PC-3 (cell line): ENCODE measurements at regions not wholly inside any gene's neighbourhood (a gene's known extent, or its start where the extent isn't known, plus 50 kb on each side); places are given as distances from the start of the nearest gene placed in this dataset.

Experiments
- ATAC-seq: fragments of 200-7000 bp; cut with Tn5 transposase; 2 replicates; pipeline ENCODE4 v1.9.1; 2020; ENCODE audit warnings: mild to moderate bottlenecking, moderate library complexity
- BruUV-seq: library from RNA; stranded (reverse); fragments of 400-500 nt; replicated peaks from 2 replicates; lab custom pipeline; 2021; lab: Mats Ljungman, UMichigan
- CTCF ChIA-PET: fragments of 300-600 bp; sonication (Branson Sonifier 250); formaldehyde crosslinking; loops from one replicate; lab custom pipeline; 2022; ENCODE audit warnings: antibody characterized with exemption; lab: Charles Lee
- POLR2A ChIA-PET: fragments of 300-600 bp; sonication (Branson Sonifier 250); formaldehyde crosslinking; loops from one replicate; lab custom pipeline; 2022; ENCODE audit warnings: antibody characterized with exemption; ENCODE audit not compliant: unreplicated experiment; lab: Charles Lee
- DNase-seq: peaks from one replicate; pipeline ENCODE4 v3.0.0-alpha.2; 2015
- H2AFZ ChIP-seq: fragments of 300-600 bp; sonication (generic); 2 replicates; pipeline ENCODE4 v1.6.0; 2016; ENCODE audit warnings: antibody characterized with exemption, low read length
- H3F3A ChIP-seq: fragments of 300-600 bp; sonication (generic); one replicate; pipeline ENCODE4 v1.6.0; 2017; ENCODE audit warnings: antibody characterized with exemption, low read length, control low read depth, mild to moderate bottlenecking; ENCODE audit not compliant: unreplicated experiment
- H3K27ac ChIP-seq: fragments of 300-600 bp; sonication (generic); 2 replicates; pipeline ENCODE4 v1.5.1; 2016; ENCODE audit warnings: mild to moderate bottlenecking, low read length
- H3K27me3 ChIP-seq: fragments of 300-600 bp; sonication (generic); 2 replicates; pipeline ENCODE4 v1.6.1; 2016; ENCODE audit warnings: low read length, mixed read lengths
- H3K36me3 ChIP-seq: fragments of 300-600 bp; sonication (generic); 2 replicates; pipeline ENCODE4 v1.6.1; 2016; ENCODE audit warnings: low read depth, mixed run types, low read length, mixed read lengths
- H3K4me1 ChIP-seq: fragments of 300-600 bp; sonication (generic); 2 replicates; pipeline ENCODE4 v1.5.1; 2016; ENCODE audit warnings: low read length; ENCODE audit not compliant: insufficient read depth
- H3K4me2 ChIP-seq: fragments of 300-600 bp; sonication (generic); 2 replicates; pipeline ENCODE4 v1.6.0; 2016; ENCODE audit warnings: low read length
- H3K4me3 ChIP-seq: fragments of 300-600 bp; sonication (generic); 2 replicates; pipeline ENCODE4 v1.5.1; 2016; ENCODE audit warnings: mild to moderate bottlenecking, low read length, mixed read lengths
- H3K79me2 ChIP-seq: fragments of 300-600 bp; sonication (generic); 2 replicates; pipeline ENCODE4 v1.6.1; 2017; ENCODE audit warnings: low read length, mixed read lengths
- H3K9ac ChIP-seq: fragments of 300-600 bp; sonication (generic); 2 replicates; pipeline ENCODE4 v1.6.0; 2016; ENCODE audit warnings: mild to moderate bottlenecking, low read length
- H3K9me2 ChIP-seq: fragments of 300-600 bp; sonication (generic); replicated peaks from 2 replicates; pipeline ENCODE4 v1.6.1; 2016; ENCODE audit warnings: mixed run types, low read length, mixed read lengths
- H3K9me3 ChIP-seq: fragments of 300-600 bp; sonication (generic); 2 replicates; pipeline ENCODE4 v1.6.1; 2016; ENCODE audit warnings: low read length, mixed read lengths
- H4K20me1 ChIP-seq: fragments of 300-600 bp; sonication (generic); 2 replicates; pipeline ENCODE4 v1.6.1; 2016; ENCODE audit warnings: low read length, mixed read lengths
- EZH2 ChIP-seq: fragments of 300-600 bp; sonication (generic); IDR thresholded peaks from one replicate; pipeline ENCODE4 v1.6.1; 2017; ENCODE audit warnings: antibody characterized with exemption, mild to moderate bottlenecking, low read length; ENCODE audit not compliant: unreplicated experiment
- EZH2phosphoT487 ChIP-seq: fragments of 300-600 bp; sonication (generic); IDR thresholded peaks from 2 replicates; pipeline ENCODE4 v1.6.1; 2018; ENCODE audit warnings: mild to moderate bottlenecking, antibody characterized with exemption, low read length, borderline replicate concordance
- intact Hi-C: fragments of 100-400 bp; cut with micrococcal nuclease; formaldehyde crosslinking; loops from 2 replicates; pipeline ENCODE4 v1.9.0; 2023
- TF ChIP-seq, protein P1 (sequence below): fragments of 300-600 bp; sonication (generic); conservative IDR thresholded peaks from 2 replicates; pipeline ENCODE4 v1.5.1; 2017; ENCODE audit warnings: antibody characterized with exemption, low read depth, mild to moderate bottlenecking, low read length

DNA sequence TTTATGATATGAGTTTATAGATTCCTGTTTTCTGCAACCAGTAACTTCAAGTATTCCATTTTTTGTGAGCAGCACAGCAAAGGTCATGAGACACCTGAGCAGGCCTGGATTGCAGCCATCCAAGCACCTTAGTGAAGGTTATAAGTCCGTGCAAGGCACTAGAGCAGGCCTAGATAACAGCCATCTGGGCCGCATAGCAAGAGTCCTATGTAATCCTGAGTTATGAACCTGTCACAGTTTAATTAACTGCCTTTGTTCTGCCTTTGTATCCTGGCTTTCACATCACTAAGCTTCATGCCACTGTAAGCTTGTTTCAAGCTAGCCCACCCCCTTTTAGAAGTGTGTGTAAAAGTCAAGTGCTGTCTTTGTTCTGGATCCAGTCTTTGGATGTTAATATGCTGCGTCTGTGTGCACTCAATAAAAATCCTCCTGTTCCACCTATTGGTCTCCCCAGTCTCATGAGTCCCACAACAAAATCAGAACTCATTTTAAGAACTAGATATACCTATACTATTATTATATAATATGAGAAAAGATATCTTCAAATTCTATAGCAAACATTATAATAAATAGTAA, 556.2 kb upstream of the CHRM3 start:
- Histone ChIP-seq H2AFZ (no peak overlapping the region), H3K79me2 (no peaks in the 10 kb centered on the region), H3K9me2 (no peaks in the 10 kb centered on the region), H3F3A (no peaks in the 10 kb centered on the region), H3K4me1 (no peaks in the 10 kb centered on the region), H4K20me1 (no peaks in the 10 kb centered on the region), H3K36me3 (no peaks in the 10 kb centered on the region), H3K9me3 (no peaks in the 10 kb centered on the region), H3K4me2 (no peak overlapping the region), H3K9ac (no peak overlapping the region), H3K27ac (no peak overlapping the region), H3K4me3 (no peak overlapping the region), H3K27me3 (no peaks in the 10 kb centered on the region)
- intact Hi-C loops, result no loop called here
- TF ChIP-seq EZH2phosphoT487 (no peak), EZH2 (no peak)
- TF ChIP-seq, protein P1, sequence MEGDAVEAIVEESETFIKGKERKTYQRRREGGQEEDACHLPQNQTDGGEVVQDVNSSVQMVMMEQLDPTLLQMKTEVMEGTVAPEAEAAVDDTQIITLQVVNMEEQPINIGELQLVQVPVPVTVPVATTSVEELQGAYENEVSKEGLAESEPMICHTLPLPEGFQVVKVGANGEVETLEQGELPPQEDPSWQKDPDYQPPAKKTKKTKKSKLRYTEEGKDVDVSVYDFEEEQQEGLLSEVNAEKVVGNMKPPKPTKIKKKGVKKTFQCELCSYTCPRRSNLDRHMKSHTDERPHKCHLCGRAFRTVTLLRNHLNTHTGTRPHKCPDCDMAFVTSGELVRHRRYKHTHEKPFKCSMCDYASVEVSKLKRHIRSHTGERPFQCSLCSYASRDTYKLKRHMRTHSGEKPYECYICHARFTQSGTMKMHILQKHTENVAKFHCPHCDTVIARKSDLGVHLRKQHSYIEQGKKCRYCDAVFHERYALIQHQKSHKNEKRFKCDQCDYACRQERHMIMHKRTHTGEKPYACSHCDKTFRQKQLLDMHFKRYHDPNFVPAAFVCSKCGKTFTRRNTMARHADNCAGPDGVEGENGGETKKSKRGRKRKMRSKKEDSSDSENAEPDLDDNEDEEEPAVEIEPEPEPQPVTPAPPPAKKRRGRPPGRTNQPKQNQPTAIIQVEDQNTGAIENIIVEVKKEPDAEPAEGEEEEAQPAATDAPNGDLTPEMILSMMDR, result no peak
- DNase-seq (no peak), ATAC-seq (no peak)
- ChIA-PET POLR2A (no interaction called here), CTCF (no interaction called here)
- BruUV-seq, result no TSS peak

DNA sequence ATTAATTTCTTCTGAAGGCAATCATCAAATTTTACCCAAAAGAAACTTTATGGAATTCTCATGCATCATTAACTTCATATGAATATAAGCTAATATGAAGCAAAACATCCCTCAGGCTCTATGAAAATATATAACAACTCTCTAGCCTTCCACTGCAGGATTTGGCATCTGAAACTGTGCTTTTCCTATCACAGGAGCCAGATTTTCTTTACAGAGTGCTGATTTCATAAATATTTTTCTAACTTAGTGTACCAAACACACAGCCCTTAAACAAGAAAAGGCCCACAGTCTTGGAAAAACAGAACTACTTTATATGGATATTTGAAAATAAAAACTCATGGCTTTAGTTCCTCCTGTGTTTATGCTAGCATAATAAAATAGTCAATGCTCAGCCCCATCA, 559.5 kb upstream of the CHRM3 start:
- Histone ChIP-seq H3K9me3 (no peaks in the 10 kb centered on the region), H2AFZ (no peak overlapping the region), H3K27me3 (no peaks in the 10 kb centered on the region), H3K9me2 (no peaks in the 10 kb centered on the region), H4K20me1 (no peaks in the 10 kb centered on the region), H3K4me1 (no peaks in the 10 kb centered on the region), H3K79me2 (no peaks in the 10 kb centered on the region), H3K27ac (no peak overlapping the region), H3K4me3 (no peak overlapping the region), H3K4me2 (no peak overlapping the region), H3K36me3 (no peaks in the 10 kb centered on the region), H3K9ac (no peak overlapping the region), H3F3A (no peaks in the 10 kb centered on the region)
- no peak for DNase-seq
- ChIA-PET CTCF (no interaction called here), POLR2A (no interaction called here)
- no peak for ATAC-seq
- BruUV-seq, result no TSS peak
- TF ChIP-seq EZH2, result no peak
- TF ChIP-seq, protein P1, result no peak
- intact Hi-C loops, result no loop called here

DNA sequence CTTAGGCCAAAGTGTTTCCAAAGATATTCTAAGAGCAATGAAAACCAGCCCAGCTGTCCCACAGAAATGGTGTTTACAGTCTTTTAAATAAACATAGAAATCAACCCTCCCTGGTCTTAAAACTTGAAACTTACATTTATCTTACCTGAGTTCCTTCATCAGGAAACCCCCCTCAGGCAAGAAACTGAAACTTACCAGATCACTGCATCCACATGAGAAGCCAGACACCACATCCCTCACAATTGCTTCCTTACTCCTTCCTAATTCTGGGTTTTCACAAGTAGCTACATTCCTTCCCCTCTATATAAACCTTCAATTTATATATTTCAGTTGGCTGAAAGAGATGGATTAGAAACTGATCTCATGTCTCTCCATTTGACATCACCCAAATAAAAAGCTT, 563.0 kb upstream of the CHRM3 start:
- H3K27ac ChIP-seq, result no peak overlapping the region
- intact Hi-C loops, result no loop called here
- ATAC-seq (no peak), DNase-seq (no peak)
- H3K27me3 ChIP-seq, result no peaks in the 10 kb centered on the region
- H3K4me1 ChIP-seq, result no peaks in the 10 kb centered on the region
- no peak overlapping the region for H3K4me2 ChIP-seq
- ChIA-PET CTCF (no interaction called here), POLR2A (no interaction called here)
- no peak overlapping the region for H3K4me3 ChIP-seq
- H3K79me2 ChIP-seq, result no peaks in the 10 kb centered on the region
- H4K20me1 ChIP-seq, result no peaks in the 10 kb centered on the region
- H3K9ac ChIP-seq, result no peak overlapping the region
- no peaks in the 10 kb centered on the region for H3K9me3 ChIP-seq
- no peaks in the 10 kb centered on the region for H3K9me2 ChIP-seq
- H3F3A ChIP-seq, result no peaks in the 10 kb centered on the region
- TF ChIP-seq EZH2phosphoT487, result no peak
- no peak for TF ChIP-seq EZH2
- no peak overlapping the region for H2AFZ ChIP-seq
- no peaks in the 10 kb centered on the region for H3K36me3 ChIP-seq
- no TSS peak for BruUV-seq
